22Rv1 (cell line): ENCODE measurements at regions not wholly inside any gene's neighbourhood (a gene's known extent, or its start where the extent isn't known, plus 50 kb on each side); places are given as distances from the start of the nearest gene placed in this dataset.

Source experiments
- H3K27ac ChIP-seq: fragments of 450-650 bp; 2 replicates; pipeline ENCODE4 v1.5.1; 2017
- CTCF ChIP-seq: fragments of 450-650 bp; IDR thresholded peaks from 2 replicates; pipeline ENCODE4 v1.5.1; 2017; ENCODE audit warnings: mild to moderate bottlenecking
- ZFX ChIP-seq: fragments of 450-650 bp; IDR thresholded peaks from 2 replicates; pipeline ENCODE4 v1.6.1; 2017; ENCODE audit warnings: antibody characterized with exemption, borderline replicate concordance

- TF ChIP-seq CTCF (no peak), ZFX (no peak)
Measured at GRCh38 chr11:45568049-45568448, 97.4 kb downstream of the CHST1 start.

GRCh38 chr11:45565446-45565988, 99.9 kb downstream of the CHST1 start:
- H3K27ac ChIP-seq, result no peak overlapping the region
- TF ChIP-seq CTCF (no peak), ZFX (no peak)

More at GRCh38 chr11:45568049-45568448, 97.4 kb downstream of the CHST1 start:
- no peak overlapping the region for H3K27ac ChIP-seq

GRCh38 chr11:45563810-45564209, 101.6 kb downstream of the CHST1 start:
- TF ChIP-seq CTCF (no peak), ZFX (no peak)
- no peak overlapping the region for H3K27ac ChIP-seq

GRCh38 chr11:45563171-45563570, 102.3 kb downstream of the CHST1 start:
- no peak overlapping the region for H3K27ac ChIP-seq
- no peak for TF ChIP-seq CTCF
- no peak for TF ChIP-seq ZFX

GRCh38 chr11:45560913-45561281, 104.5 kb downstream of the CHST1 start:
- no peak for TF ChIP-seq CTCF
- TF ChIP-seq ZFX, result no peak
- H3K27ac ChIP-seq, result no peak overlapping the region

GRCh38 chr11:45560155-45560912, 105.1 kb downstream of the CHST1 start:
- no peak overlapping the region for H3K27ac ChIP-seq
- TF ChIP-seq ZFX (no peak), CTCF (no peak)
